Caco-2 (cell line): ENCODE measurements at regions not wholly inside any gene's neighbourhood (a gene's known extent, or its start where the extent isn't known, plus 50 kb on each side); places are given as distances from the start of the nearest gene placed in this dataset.

ENCODE experiments used
- BruUV-seq: library from RNA; stranded (reverse); fragments of 400-500 nt; replicated peaks from 2 replicates; lab custom pipeline; 2021; lab: Mats Ljungman, UMichigan
- CTCF ChIA-PET: fragments of 300-600 bp; sonication (Branson Sonifier 250); formaldehyde crosslinking; loops from one replicate; lab custom pipeline; 2022; ENCODE audit warnings: antibody characterized with exemption; lab: Charles Lee
- POLR2A ChIA-PET: fragments of 300-600 bp; sonication (Branson Sonifier 250); formaldehyde crosslinking; loops from one replicate; lab custom pipeline; 2022; ENCODE audit warnings: antibody characterized with exemption; lab: Charles Lee
- DNase-seq, 2 experiments: peaks; one replicate each; pipeline versions ENCODE4 v3.0.0 to v3.0.0-alpha.2; 2020 to 2022
- H3K27me3 ChIP-seq: replicated peaks from 2 replicates; pipeline ENCODE4 v1.6.0; 2011; ENCODE audit warnings: low read length; ENCODE audit not compliant: control insufficient read depth, insufficient read depth
- H3K36me3 ChIP-seq: 2 replicates; pipeline ENCODE4 v1.5.1; 2011; ENCODE audit warnings: low read length; ENCODE audit not compliant: control insufficient read depth, insufficient read depth
- H3K4me1 ChIP-seq: fragments of 250-450 bp; sonication (Bioruptor Pico); 2 replicates; pipeline ENCODE4 v1.5.1; 2020; ENCODE audit warnings: mild to moderate bottlenecking
- H3K4me3 ChIP-seq: 2 replicates; pipeline ENCODE4 v1.5.1; 2011; ENCODE audit warnings: low read depth, mild to moderate bottlenecking, control low read depth, low read length
- H3K9me3 ChIP-seq: fragments of 250-450 bp; sonication (Bioruptor Pico); 2 replicates; pipeline ENCODE4 v1.5.1; 2020; ENCODE audit warnings: mild to moderate bottlenecking, moderate library complexity
- H3K27ac Mint-ChIP-seq: one replicate; pipeline ENCODE4 v1.8.0; 2022; ENCODE audit warnings: mixed read lengths; ENCODE audit not compliant: unreplicated experiment
- H3K27me3 Mint-ChIP-seq: one replicate; pipeline ENCODE4 v1.8.0; 2022; ENCODE audit warnings: mixed read lengths; ENCODE audit not compliant: insufficient read depth, unreplicated experiment
- H3K36me3 Mint-ChIP-seq: one replicate; pipeline ENCODE4 v1.8.0; 2022; ENCODE audit warnings: mild to moderate bottlenecking, mixed read lengths; ENCODE audit not compliant: insufficient read depth, unreplicated experiment
- H3K4me1 Mint-ChIP-seq: one replicate; pipeline ENCODE4 v1.8.0; 2022; ENCODE audit warnings: low read depth, mixed read lengths; ENCODE audit not compliant: unreplicated experiment
- H3K4me3 Mint-ChIP-seq: one replicate; pipeline ENCODE4 v1.8.0; 2022; ENCODE audit warnings: mild to moderate bottlenecking, moderate library complexity, mixed read lengths; ENCODE audit not compliant: unreplicated experiment
- H3K9me3 Mint-ChIP-seq: one replicate; pipeline ENCODE4 v1.8.0; 2022; ENCODE audit warnings: mixed read lengths; ENCODE audit not compliant: unreplicated experiment
- intact Hi-C: fragments of 100-400 bp; cut with micrococcal nuclease; formaldehyde crosslinking; loops from one replicate; pipeline ENCODE4 v1.10.0; 2022; ENCODE audit not compliant: unreplicated experiment
- TF ChIP-seq, protein P1 (sequence below), 2 experiments: fragments of 200-600 bp in 1 of 2; IDR thresholded peaks; 1 replicate in 1 of 2; 2 replicates in 1 of 2; pipeline versions ENCODE4 v1.5.1 to v1.8.0; 2011 to 2022; ENCODE audit warnings: antibody characterized with exemption in 1 of 2, control low read depth in 1 of 2, inconsistent platforms in 1 of 2, low read depth in 1 of 2, low read length in 1 of 2, mild to moderate bottlenecking in 1 of 2, moderate library complexity in 1 of 2; ENCODE audit not compliant: insufficient read depth in 1 of 2, severe bottlenecking in 1 of 2, unreplicated experiment in 1 of 2

DNA sequence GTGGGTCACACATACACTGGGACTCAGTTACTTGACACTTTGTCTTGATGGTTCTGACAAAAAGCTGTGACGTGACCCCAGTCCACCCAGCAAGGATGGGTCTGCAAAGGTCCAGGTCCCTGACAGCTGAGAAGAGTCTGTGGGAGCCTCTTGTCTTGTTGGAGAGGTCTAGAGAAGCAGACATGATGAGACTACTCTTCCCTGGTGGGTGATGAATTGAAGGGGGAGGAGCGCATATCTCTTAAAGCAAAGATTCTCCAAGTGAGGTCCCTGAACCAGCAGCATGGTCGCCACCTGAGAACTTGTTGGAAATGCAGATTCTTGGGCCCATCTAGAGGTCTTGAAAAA lies 78.5 kb upstream of the MEDAG start:
- TF ChIP-seq, protein P1, sequence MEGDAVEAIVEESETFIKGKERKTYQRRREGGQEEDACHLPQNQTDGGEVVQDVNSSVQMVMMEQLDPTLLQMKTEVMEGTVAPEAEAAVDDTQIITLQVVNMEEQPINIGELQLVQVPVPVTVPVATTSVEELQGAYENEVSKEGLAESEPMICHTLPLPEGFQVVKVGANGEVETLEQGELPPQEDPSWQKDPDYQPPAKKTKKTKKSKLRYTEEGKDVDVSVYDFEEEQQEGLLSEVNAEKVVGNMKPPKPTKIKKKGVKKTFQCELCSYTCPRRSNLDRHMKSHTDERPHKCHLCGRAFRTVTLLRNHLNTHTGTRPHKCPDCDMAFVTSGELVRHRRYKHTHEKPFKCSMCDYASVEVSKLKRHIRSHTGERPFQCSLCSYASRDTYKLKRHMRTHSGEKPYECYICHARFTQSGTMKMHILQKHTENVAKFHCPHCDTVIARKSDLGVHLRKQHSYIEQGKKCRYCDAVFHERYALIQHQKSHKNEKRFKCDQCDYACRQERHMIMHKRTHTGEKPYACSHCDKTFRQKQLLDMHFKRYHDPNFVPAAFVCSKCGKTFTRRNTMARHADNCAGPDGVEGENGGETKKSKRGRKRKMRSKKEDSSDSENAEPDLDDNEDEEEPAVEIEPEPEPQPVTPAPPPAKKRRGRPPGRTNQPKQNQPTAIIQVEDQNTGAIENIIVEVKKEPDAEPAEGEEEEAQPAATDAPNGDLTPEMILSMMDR (IDR thresholded peaks at IDR 0.05; ENCODE audit: insufficient read depth in 1 of 2, low read depth in 1 of 2, low read length in 1 of 2, severe bottlenecking in 1 of 2, unreplicated experiment in 1 of 2), result no peak
- no peaks in the 10 kb centered on the region for H3K9me3 Mint-ChIP-seq
- Histone ChIP-seq H3K4me3 (no peak overlapping the region), H3K9me3 (no peaks in the 10 kb centered on the region), H3K36me3 (no peaks in the 10 kb centered on the region), H3K27me3 (no peaks in the 10 kb centered on the region), H3K4me1 (no peaks in the 10 kb centered on the region)
- POLR2A ChIA-PET, result no interaction called here
- CTCF ChIA-PET, result no interaction called here
- no peak overlapping the region for H3K27ac Mint-ChIP-seq
- no peaks in the 10 kb centered on the region for H3K4me1 Mint-ChIP-seq
- H3K36me3 Mint-ChIP-seq, result no peaks in the 10 kb centered on the region
- no peak for DNase-seq
- BruUV-seq, result no TSS peak
- no peak overlapping the region for H3K4me3 Mint-ChIP-seq
- peaks cover 3% of the 10 kb centered on the region for H3K27me3 Mint-ChIP-seq
- intact Hi-C loops, result no loop called here

DNA sequence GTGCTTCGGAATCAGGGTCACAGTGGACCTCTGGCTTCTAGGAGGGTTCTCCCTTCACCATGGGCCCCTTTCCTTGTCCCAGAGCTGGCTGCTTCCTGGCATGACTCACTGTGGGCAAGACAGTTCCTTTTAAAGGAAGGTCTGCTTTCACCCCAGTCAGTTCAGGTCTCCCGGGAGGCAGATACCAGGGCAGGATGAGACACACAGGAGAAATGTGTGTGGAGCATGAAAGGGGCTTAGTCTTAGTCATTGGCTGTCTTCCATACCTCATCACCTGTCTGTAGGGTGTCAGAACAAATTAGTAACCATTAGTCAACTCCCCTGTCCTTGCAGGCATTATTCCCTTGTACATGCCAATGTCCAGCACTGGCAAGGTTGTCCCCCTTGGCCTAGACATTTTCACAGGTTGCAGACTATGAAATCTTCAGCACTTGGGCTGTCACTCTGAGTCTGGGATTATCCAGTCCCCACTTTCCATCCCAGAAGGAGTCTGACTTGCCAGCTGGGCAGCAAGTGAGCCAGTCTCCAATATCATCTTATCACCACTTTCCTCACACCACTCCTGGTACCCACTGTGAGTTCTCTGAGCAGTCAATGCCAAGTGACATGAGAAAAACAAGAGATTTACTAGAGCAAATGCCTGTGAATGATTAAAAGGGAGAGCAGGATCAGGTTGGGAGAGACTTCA lies 76.8 kb upstream of the MEDAG start:
- Mint-ChIP-seq H3K27ac (no peak overlapping the region), H3K9me3 (no peaks in the 10 kb centered on the region), H3K36me3 (no peaks in the 10 kb centered on the region), H3K27me3 (peaks cover 3% of the 10 kb centered on the region), H3K4me1 (no peaks in the 10 kb centered on the region), H3K4me3 (no peak overlapping the region)
- ChIA-PET CTCF (no interaction called here), POLR2A (no interaction called here)
- no peaks in the 10 kb centered on the region for H3K9me3 ChIP-seq
- no peak for DNase-seq
- H3K27me3 ChIP-seq, result no peaks in the 10 kb centered on the region
- TF ChIP-seq, protein P1 (IDR thresholded peaks at IDR 0.05; ENCODE audit: insufficient read depth in 1 of 2, low read depth in 1 of 2, low read length in 1 of 2, severe bottlenecking in 1 of 2, unreplicated experiment in 1 of 2), result no peak
- intact Hi-C loops, result no loop called here
- no peaks in the 10 kb centered on the region for H3K36me3 ChIP-seq
- H3K4me1 ChIP-seq, result peaks cover 5% of the 10 kb centered on the region; the same call in 1 of the 2 replicates
- H3K4me3 ChIP-seq, result no peak overlapping the region
- no TSS peak for BruUV-seq

DNA sequence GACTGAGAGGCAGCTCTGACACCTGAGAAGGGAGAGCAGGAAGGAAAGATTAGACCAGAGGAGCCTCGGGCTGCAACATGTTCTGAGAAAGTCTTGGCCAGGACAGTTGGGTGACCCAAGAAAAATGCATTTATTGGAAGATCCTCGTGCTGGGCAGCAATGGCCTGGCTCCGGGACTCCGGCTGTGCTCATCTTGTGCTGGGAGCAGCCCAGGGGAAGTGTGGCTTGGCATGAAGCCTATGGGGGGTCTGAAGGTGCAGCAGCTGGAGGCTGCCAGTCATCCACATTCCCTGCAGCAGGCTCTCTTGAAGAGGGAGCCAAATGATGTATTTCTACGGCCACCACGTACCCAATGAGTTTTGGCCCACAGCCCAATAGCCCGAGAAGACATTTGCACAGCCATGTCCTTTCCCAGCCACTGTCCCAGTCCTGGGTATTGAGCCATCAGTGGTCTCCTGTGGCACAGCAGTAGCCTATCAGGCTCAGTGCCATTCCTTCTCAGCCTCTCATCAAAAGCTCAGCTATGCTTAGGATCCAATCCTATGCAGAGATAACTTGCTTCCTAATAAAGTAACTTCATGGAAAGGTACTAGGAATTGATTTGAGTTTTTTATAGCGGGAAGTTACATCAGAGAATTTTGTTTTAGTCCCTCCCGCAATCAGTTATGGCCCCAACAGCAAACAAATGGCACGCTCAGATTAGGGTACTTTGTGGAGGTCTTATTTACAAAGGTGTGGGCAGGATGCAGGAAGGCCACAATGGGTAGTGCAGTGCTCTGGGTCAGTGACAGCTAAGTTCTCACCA lies 76.0 kb upstream of the MEDAG start:
- Mint-ChIP-seq H3K36me3 (no peaks in the 10 kb centered on the region), H3K4me3 (no peak overlapping the region), H3K9me3 (no peaks in the 10 kb centered on the region), H3K27ac (no peak overlapping the region), H3K27me3 (no peaks in the 10 kb centered on the region), H3K4me1 (no peaks in the 10 kb centered on the region)
- no peaks in the 10 kb centered on the region for H3K36me3 ChIP-seq
- TF ChIP-seq, protein P1 (IDR thresholded peaks at IDR 0.05; ENCODE audit: insufficient read depth in 1 of 2, low read depth in 1 of 2, low read length in 1 of 2, severe bottlenecking in 1 of 2, unreplicated experiment in 1 of 2), result no peak
- ChIA-PET CTCF (no interaction called here), POLR2A (no interaction called here)
- H3K4me1 ChIP-seq, result peaks cover 5% of the 10 kb centered on the region; the same call in 1 of the 2 replicates
- intact Hi-C loops, result no loop called here
- no peak overlapping the region for H3K4me3 ChIP-seq
- DNase-seq, result no peak
- H3K27me3 ChIP-seq, result no peaks in the 10 kb centered on the region
- H3K9me3 ChIP-seq, result no peaks in the 10 kb centered on the region
- BruUV-seq, result no TSS peak
